ENCODE measurements at regions not wholly inside any gene's neighbourhood (a gene's known extent, or its start where the extent isn't known, plus 50 kb on each side); places are given as distances from the start of the nearest gene placed in this dataset.

GRCh38 chr2:107363806-107364205 is 462.9 kb upstream of the RGPD4 start:
- no peak for TF ChIP-seq CTCF (conservative IDR thresholded peaks at IDR 0.05; ENCODE audit: low read depth in 2 of 2)
- TF ChIP-seq JUNB (IDR thresholded peaks at IDR 0.05; ENCODE audit: unreplicated experiment), result no peak
- TF ChIP-seq REST (IDR thresholded peaks at IDR 0.05; ENCODE audit: unreplicated experiment), result no peak
- TF ChIP-seq ZNF114 (CRISPR knock-in tag; IDR thresholded peaks at IDR 0.05), result no peak
- TF ChIP-seq POLR2AphosphoS5 (IDR thresholded peaks at IDR 0.05; ENCODE audit: low read depth), result no peak
